ENCODE measurements at regions not wholly inside any gene's neighbourhood (a gene's known extent, or its start where the extent isn't known, plus 50 kb on each side); places are given as distances from the start of the nearest gene placed in this dataset.

DNA sequence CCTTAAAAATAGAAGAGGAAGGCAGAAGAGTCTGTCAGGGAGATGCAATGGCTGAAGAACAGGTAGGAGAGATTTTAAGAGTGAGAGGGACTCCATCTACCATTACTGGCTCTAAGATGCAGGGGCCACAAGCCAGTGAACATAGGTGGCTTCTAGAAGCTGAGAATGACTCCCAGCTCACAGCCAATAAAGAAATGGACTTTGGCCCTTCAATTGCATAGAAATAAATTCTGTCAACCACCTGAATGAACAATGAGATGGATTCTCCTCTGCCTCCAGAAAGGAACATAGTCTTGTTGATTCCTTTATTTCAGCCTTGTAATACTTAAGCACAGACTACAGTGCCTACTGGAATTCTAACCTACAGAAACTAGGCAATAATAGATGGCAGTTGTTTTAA lies 603.3 kb upstream of the NXPH2 start:
- BruUV-seq (replicated peaks): no TSS peak
- H3K27ac Mint-ChIP-seq (ENCODE audit: low read depth, unreplicated experiment): no peak overlapping the region
- H3K27me3 Mint-ChIP-seq (ENCODE audit: insufficient read depth, unreplicated experiment): no peaks in the 10 kb centered on the region
- TF ChIP-seq, protein P1, sequence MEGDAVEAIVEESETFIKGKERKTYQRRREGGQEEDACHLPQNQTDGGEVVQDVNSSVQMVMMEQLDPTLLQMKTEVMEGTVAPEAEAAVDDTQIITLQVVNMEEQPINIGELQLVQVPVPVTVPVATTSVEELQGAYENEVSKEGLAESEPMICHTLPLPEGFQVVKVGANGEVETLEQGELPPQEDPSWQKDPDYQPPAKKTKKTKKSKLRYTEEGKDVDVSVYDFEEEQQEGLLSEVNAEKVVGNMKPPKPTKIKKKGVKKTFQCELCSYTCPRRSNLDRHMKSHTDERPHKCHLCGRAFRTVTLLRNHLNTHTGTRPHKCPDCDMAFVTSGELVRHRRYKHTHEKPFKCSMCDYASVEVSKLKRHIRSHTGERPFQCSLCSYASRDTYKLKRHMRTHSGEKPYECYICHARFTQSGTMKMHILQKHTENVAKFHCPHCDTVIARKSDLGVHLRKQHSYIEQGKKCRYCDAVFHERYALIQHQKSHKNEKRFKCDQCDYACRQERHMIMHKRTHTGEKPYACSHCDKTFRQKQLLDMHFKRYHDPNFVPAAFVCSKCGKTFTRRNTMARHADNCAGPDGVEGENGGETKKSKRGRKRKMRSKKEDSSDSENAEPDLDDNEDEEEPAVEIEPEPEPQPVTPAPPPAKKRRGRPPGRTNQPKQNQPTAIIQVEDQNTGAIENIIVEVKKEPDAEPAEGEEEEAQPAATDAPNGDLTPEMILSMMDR (IDR thresholded peaks at IDR 0.05; ENCODE audit: unreplicated experiment): no peak
- ChIA-PET CTCF (interaction anchor here (0.6 kb wide), 1 partner anchor 1897 kb away, joined by 6 read pairs; no protein-coding TSS in a partner anchor), POLR2A (no interaction called here)
- peaks cover 8% of the 10 kb centered on the region for H3K9me3 Mint-ChIP-seq (ENCODE audit: unreplicated experiment)
- intact Hi-C loops (cut with micrococcal nuclease): no loop called here
- H3K36me3 Mint-ChIP-seq (ENCODE audit: insufficient read depth, unreplicated experiment): no peaks in the 10 kb centered on the region
- no peak for DNase-seq (ENCODE audit: unreplicated experiment)
- no peak overlapping the region for H3K4me3 Mint-ChIP-seq (ENCODE audit: unreplicated experiment)
- no peaks in the 10 kb centered on the region for H3K4me1 Mint-ChIP-seq (ENCODE audit: insufficient read depth, unreplicated experiment)

DNA sequence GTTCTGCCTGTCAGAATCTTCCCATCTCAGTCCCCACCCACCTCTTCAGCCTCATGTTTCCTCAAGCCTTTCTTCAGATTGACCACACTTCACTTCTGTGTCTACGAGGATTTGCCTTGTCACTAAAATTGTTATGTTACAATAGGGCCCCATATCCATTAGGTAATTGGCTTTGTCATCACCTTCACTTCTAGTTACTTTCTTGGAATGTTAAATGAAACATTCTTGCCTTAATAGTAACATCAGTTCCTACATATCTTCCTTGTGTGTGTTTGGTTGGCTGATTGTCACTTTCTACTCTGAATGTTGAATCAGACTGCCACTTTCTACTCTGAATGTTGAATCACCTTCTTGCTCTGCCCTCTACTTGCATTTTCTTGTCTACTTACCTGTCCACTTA lies 599.9 kb upstream of the NXPH2 start:
- Mint-ChIP-seq H3K4me3 (ENCODE audit: unreplicated experiment) (no peak overlapping the region), H3K4me1 (ENCODE audit: insufficient read depth, unreplicated experiment) (no peaks in the 10 kb centered on the region), H3K27ac (ENCODE audit: low read depth, unreplicated experiment) (no peak overlapping the region), H3K36me3 (ENCODE audit: insufficient read depth, unreplicated experiment) (no peaks in the 10 kb centered on the region), H3K9me3 (ENCODE audit: unreplicated experiment) (peaks cover 29% of the 10 kb centered on the region), H3K27me3 (ENCODE audit: insufficient read depth, unreplicated experiment) (no peaks in the 10 kb centered on the region)
- ChIA-PET CTCF (no interaction called here), POLR2A (no interaction called here)
- TF ChIP-seq, protein P1 (IDR thresholded peaks at IDR 0.05; ENCODE audit: unreplicated experiment): no peak
- no peak for DNase-seq (ENCODE audit: unreplicated experiment)
- BruUV-seq (replicated peaks): no TSS peak
- intact Hi-C loops (cut with micrococcal nuclease): no loop called here

DNA sequence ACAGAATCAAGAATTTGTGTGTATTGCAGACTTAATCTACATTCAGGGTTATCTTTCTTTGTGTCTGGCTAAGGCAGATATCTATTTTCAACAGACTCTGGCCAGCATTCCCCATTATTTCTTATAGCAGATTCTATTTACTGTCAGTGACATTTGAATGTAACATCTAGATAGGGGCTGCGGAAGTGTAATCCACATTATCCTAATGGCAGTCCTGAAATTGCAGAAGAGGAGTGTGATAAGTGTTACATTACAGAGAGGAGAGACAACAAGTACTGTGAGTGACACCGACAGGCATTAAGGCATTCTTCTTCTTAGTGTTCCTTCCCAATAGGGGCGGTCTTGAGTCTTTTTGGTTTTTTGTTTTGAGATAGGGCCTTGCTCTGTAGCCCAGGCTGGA lies 598.2 kb upstream of the NXPH2 start:
- DNase-seq (ENCODE audit: unreplicated experiment): no peak
- ChIA-PET CTCF (interaction anchor here (0.6 to 0.7 kb wide), 2 partner anchors 458 to 607 kb away, joined by 3 to 4 read pairs; no protein-coding TSS in a partner anchor), POLR2A (no interaction called here)
- TF ChIP-seq, protein P1 (IDR thresholded peaks at IDR 0.05; ENCODE audit: unreplicated experiment): no peak
- H3K36me3 Mint-ChIP-seq (ENCODE audit: insufficient read depth, unreplicated experiment): no peaks in the 10 kb centered on the region
- H3K27me3 Mint-ChIP-seq (ENCODE audit: insufficient read depth, unreplicated experiment): no peaks in the 10 kb centered on the region
- intact Hi-C loops (cut with micrococcal nuclease): no loop called here
- no peaks in the 10 kb centered on the region for H3K4me1 Mint-ChIP-seq (ENCODE audit: insufficient read depth, unreplicated experiment)
- H3K9me3 Mint-ChIP-seq (ENCODE audit: unreplicated experiment): peaks cover 29% of the 10 kb centered on the region
- BruUV-seq (replicated peaks): no TSS peak
- H3K27ac Mint-ChIP-seq (ENCODE audit: low read depth, unreplicated experiment): no peak overlapping the region
- no peak overlapping the region for H3K4me3 Mint-ChIP-seq (ENCODE audit: unreplicated experiment)

DNA sequence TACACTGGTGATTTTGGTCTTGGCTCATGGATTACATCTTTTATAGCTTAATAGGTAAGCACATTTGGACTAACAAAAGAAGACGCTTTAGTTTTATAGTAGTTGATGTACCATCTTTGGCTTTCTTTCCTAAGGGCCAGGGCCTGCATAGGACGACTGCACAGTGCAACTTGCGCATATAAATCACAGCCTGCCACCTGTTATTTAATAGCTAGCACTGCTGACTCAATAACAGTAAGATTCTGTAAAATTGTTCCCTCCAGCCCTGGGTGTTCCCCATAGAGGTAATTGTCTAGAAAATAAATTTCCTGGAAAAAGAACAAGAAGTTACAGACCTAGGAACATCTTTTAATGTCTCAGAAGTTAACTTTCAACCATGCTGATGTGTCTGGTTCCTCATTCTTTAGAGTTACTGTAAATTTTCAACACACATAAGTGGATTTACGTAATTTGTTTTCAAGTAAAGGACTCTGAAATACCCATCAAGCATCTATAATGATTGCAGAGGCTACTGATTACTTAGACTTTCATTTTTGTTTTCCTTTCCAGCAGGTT lies 594.2 kb upstream of the NXPH2 start:
- intact Hi-C loops (cut with micrococcal nuclease): no loop called here
- ChIA-PET CTCF (no interaction called here), POLR2A (no interaction called here)
- H3K4me3 Mint-ChIP-seq (ENCODE audit: unreplicated experiment): no peak overlapping the region
- no TSS peak for BruUV-seq (replicated peaks)
- H3K4me1 Mint-ChIP-seq (ENCODE audit: insufficient read depth, unreplicated experiment): no peaks in the 10 kb centered on the region
- no peaks in the 10 kb centered on the region for H3K36me3 Mint-ChIP-seq (ENCODE audit: insufficient read depth, unreplicated experiment)
- no peak overlapping the region for H3K27ac Mint-ChIP-seq (ENCODE audit: low read depth, unreplicated experiment)
- DNase-seq (ENCODE audit: unreplicated experiment): no peak
- peaks cover 31% of the 10 kb centered on the region for H3K9me3 Mint-ChIP-seq (ENCODE audit: unreplicated experiment)
- no peaks in the 10 kb centered on the region for H3K27me3 Mint-ChIP-seq (ENCODE audit: insufficient read depth, unreplicated experiment)
- TF ChIP-seq, protein P1 (IDR thresholded peaks at IDR 0.05; ENCODE audit: unreplicated experiment): no peak

Data from MCF 10A (cell line).